IPS-18c (cell line): ENCODE measurements at regions not wholly inside any gene's neighbourhood (a gene's known extent, or its start where the extent isn't known, plus 50 kb on each side); places are given as distances from the start of the nearest gene placed in this dataset.

Experiments used
- H3K4me3 ChIP-seq: 2 replicates; pipeline ENCODE4 v1.7.0; 2013; ENCODE audit warnings: low read depth, mild to moderate bottlenecking, low read length, moderate library complexity; ENCODE audit not compliant: insufficient read depth
- H3K9me3 ChIP-seq: one replicate; pipeline ENCODE4 v1.6.1; 2013; ENCODE audit warnings: mild to moderate bottlenecking, low read length, moderate library complexity; ENCODE audit not compliant: control insufficient read depth, insufficient read depth

- no peak overlapping the region for H3K4me3 ChIP-seq
- no peaks in the 10 kb centered on the region for H3K9me3 ChIP-seq
Observed at GRCh38 chr12:126895951-126896913, 1370.7 kb upstream of the TMEM132C start.

GRCh38 chr12:126897102-126897501 lies 1369.9 kb upstream of the TMEM132C start:
- Histone ChIP-seq H3K9me3 (no peaks in the 10 kb centered on the region), H3K4me3 (no peak overlapping the region)

- H3K9me3 ChIP-seq, result peaks cover under 1% of the 10 kb centered on the region
- no peak overlapping the region for H3K4me3 ChIP-seq
Observed at GRCh38 chr12:126897778-126898177, 1369.2 kb upstream of the TMEM132C start.

- H3K4me3 ChIP-seq, result no peak overlapping the region
- peaks cover 2% of the 10 kb centered on the region for H3K9me3 ChIP-seq
Observed at GRCh38 chr12:126898562-126898961, 1368.4 kb upstream of the TMEM132C start.

- H3K4me3 ChIP-seq, result no peak overlapping the region
- peaks cover 2% of the 10 kb centered on the region for H3K9me3 ChIP-seq
Observed at GRCh38 chr12:126899926-126900792, 1366.8 kb upstream of the TMEM132C start.

- Histone ChIP-seq H3K4me3 (no peak overlapping the region), H3K9me3 (peaks cover 2% of the 10 kb centered on the region)
Observed at GRCh38 chr12:126903027-126903876, 1363.7 kb upstream of the TMEM132C start.

- Histone ChIP-seq H3K9me3 (peaks cover 2% of the 10 kb centered on the region), H3K4me3 (no peak overlapping the region)
Observed at GRCh38 chr12:126905752-126906151, 1361.2 kb upstream of the TMEM132C start.

- H3K4me3 ChIP-seq, result no peak overlapping the region
Observed at GRCh38 chr12:126907900-126908764, 1358.8 kb upstream of the TMEM132C start.

GRCh38 chr12:126908765-126909142 lies 1358.2 kb upstream of the TMEM132C start:
- no peaks in the 10 kb centered on the region for H3K9me3 ChIP-seq
- H3K4me3 ChIP-seq, result no peak overlapping the region

More at GRCh38 chr12:126907900-126908764, 1358.8 kb upstream of the TMEM132C start:
- no peaks in the 10 kb centered on the region for H3K9me3 ChIP-seq

- Histone ChIP-seq H3K9me3 (no peaks in the 10 kb centered on the region), H3K4me3 (no peak overlapping the region)
Observed at GRCh38 chr12:126910570-126910969, 1356.4 kb upstream of the TMEM132C start.

GRCh38 chr12:126912111-126912510 lies 1354.9 kb upstream of the TMEM132C start:
- no peak overlapping the region for H3K4me3 ChIP-seq
- H3K9me3 ChIP-seq, result no peaks in the 10 kb centered on the region

GRCh38 chr12:126914170-126914793 lies 1352.7 kb upstream of the TMEM132C start:
- no peak overlapping the region for H3K4me3 ChIP-seq
- H3K9me3 ChIP-seq, result no peaks in the 10 kb centered on the region

- Histone ChIP-seq H3K4me3 (no peak overlapping the region), H3K9me3 (no peaks in the 10 kb centered on the region)
Observed at GRCh38 chr12:126915309-126915708, 1351.7 kb upstream of the TMEM132C start.

GRCh38 chr12:126926023-126926594 lies 1340.9 kb upstream of the TMEM132C start:
- Histone ChIP-seq H3K4me3 (no peak overlapping the region), H3K9me3 (peaks cover 3% of the 10 kb centered on the region)

GRCh38 chr12:126930234-126930633 lies 1336.7 kb upstream of the TMEM132C start:
- H3K9me3 ChIP-seq, result no peaks in the 10 kb centered on the region
- H3K4me3 ChIP-seq, result no peak overlapping the region
